ENCODE measurements at regions not wholly inside any gene's neighbourhood (a gene's known extent, or its start where the extent isn't known, plus 50 kb on each side); places are given as distances from the start of the nearest gene placed in this dataset.

GRCh38 chr9:121598965-121599871 is 52.2 kb upstream of the DAB2IP start:
- TF ChIP-seq CTCF (IDR thresholded peaks at IDR 0.05) (no peak), POLR2A (IDR thresholded peaks at IDR 0.05; ENCODE audit: low read depth) (peak; percentile 56), EP300 (IDR thresholded peaks at IDR 0.05) (no peak)

All from esophagus muscularis mucosa (tissue), 4 donors.